ENCODE measurements at regions not wholly inside any gene's neighbourhood (a gene's known extent, or its start where the extent isn't known, plus 50 kb on each side); places are given as distances from the start of the nearest gene placed in this dataset.

- no peak for DNase-seq (ENCODE audit: low read depth in 2 of 2)
These were observed 643.8 kb downstream of the SORCS1 start for GRCh38 chr10:106520698-106521097.

GRCh38 chr10:106519376-106520030 lies 645.0 kb downstream of the SORCS1 start:
- DNase-seq (ENCODE audit: low read depth in 2 of 2) = no peak

GRCh38 chr10:106515206-106515790 lies 649.2 kb downstream of the SORCS1 start:
- no peak for DNase-seq (ENCODE audit: low read depth in 2 of 2)

GRCh38 chr10:106513352-106513771 lies 651.1 kb downstream of the SORCS1 start:
- DNase-seq (ENCODE audit: low read depth in 2 of 2) = no peak

- DNase-seq (ENCODE audit: low read depth in 2 of 2) = no peak
These were observed 652.6 kb downstream of the SORCS1 start for GRCh38 chr10:106511917-106512316.

- DNase-seq (ENCODE audit: low read depth in 2 of 2) = no peak
These were observed 655.6 kb downstream of the SORCS1 start for GRCh38 chr10:106508950-106509349.

- no peak for DNase-seq (ENCODE audit: low read depth in 2 of 2)
These were observed 657.8 kb downstream of the SORCS1 start for GRCh38 chr10:106506526-106507283.

GRCh38 chr10:106504536-106504935 lies 660.0 kb downstream of the SORCS1 start:
- no peak for DNase-seq (ENCODE audit: low read depth in 2 of 2)

- no peak for DNase-seq (ENCODE audit: low read depth in 2 of 2)
These were observed 661.9 kb downstream of the SORCS1 start for GRCh38 chr10:106502641-106503040.

GRCh38 chr10:106500925-106501525 lies 663.5 kb downstream of the SORCS1 start:
- DNase-seq (ENCODE audit: low read depth in 2 of 2) = no peak

- no peak for DNase-seq (ENCODE audit: low read depth in 2 of 2)
These were observed 664.2 kb downstream of the SORCS1 start for GRCh38 chr10:106500041-106500924.

GRCh38 chr10:106499448-106499847 lies 665.1 kb downstream of the SORCS1 start:
- no peak for DNase-seq (ENCODE audit: low read depth in 2 of 2)

- DNase-seq (ENCODE audit: low read depth in 2 of 2) = no peak
These were observed 665.8 kb downstream of the SORCS1 start for GRCh38 chr10:106498675-106499074.

GRCh38 chr10:106495931-106496330 lies 668.6 kb downstream of the SORCS1 start:
- no peak for DNase-seq (ENCODE audit: low read depth in 2 of 2)

- no peak for DNase-seq (ENCODE audit: low read depth in 2 of 2)
These were observed 670.8 kb downstream of the SORCS1 start for GRCh38 chr10:106493751-106494150.

- no peak for DNase-seq (ENCODE audit: low read depth in 2 of 2)
These were observed 671.3 kb downstream of the SORCS1 start for GRCh38 chr10:106493226-106493625.

GRCh38 chr10:106487726-106488125 lies 676.8 kb downstream of the SORCS1 start:
- DNase-seq (ENCODE audit: low read depth in 2 of 2) = no peak

GRCh38 chr10:106481598-106482275 lies 682.8 kb downstream of the SORCS1 start:
- DNase-seq (ENCODE audit: low read depth in 2 of 2) = no peak

GRCh38 chr10:106479636-106480035 lies 684.9 kb downstream of the SORCS1 start:
- DNase-seq (ENCODE audit: low read depth in 2 of 2) = no peak

- DNase-seq (ENCODE audit: low read depth in 2 of 2) = no peak
These were observed 689.6 kb downstream of the SORCS1 start for GRCh38 chr10:106474876-106475275.

GRCh38 chr10:106473129-106473685 lies 691.3 kb downstream of the SORCS1 start:
- DNase-seq (ENCODE audit: low read depth in 2 of 2) = no peak

Measured in stimulated activated CD4-positive, alpha-beta T cell treated with anti-CD3 and anti-CD28 coated beads, Interleukin-4, amount 100 ng/mL, for 48 hours (primary cell).